ENCODE measurements at regions not wholly inside any gene's neighbourhood (a gene's known extent, or its start where the extent isn't known, plus 50 kb on each side); places are given as distances from the start of the nearest gene placed in this dataset.
"Not testable (repeated sequence)": the region's sequence is repeated elsewhere in the genome, so short reads cannot be mapped to it uniquely, and the experiment has no call there.

GRCh38 chr1:30461640-30462039 lies 261.7 kb downstream of the MATN1 start:
- CTCF ChIA-PET: no interaction called here
- no peak overlapping the region for H3K4me3 ChIP-seq (ENCODE audit: low read depth, low read length)
- H3K27me3 ChIP-seq (ENCODE audit: control insufficient read depth, insufficient read depth, low read length): no peaks in the 10 kb centered on the region
- TF ChIP-seq CTCF (IDR thresholded peaks at IDR 0.05; ENCODE audit: insufficient read depth, low read depth, low read length): no peak
- no peak for DNase-seq (ENCODE audit: low read depth)
- POLR2A ChIA-PET: no interaction called here
- H3K36me3 ChIP-seq (ENCODE audit: control insufficient read depth, insufficient read depth, low read length): no peaks in the 10 kb centered on the region

DNA sequence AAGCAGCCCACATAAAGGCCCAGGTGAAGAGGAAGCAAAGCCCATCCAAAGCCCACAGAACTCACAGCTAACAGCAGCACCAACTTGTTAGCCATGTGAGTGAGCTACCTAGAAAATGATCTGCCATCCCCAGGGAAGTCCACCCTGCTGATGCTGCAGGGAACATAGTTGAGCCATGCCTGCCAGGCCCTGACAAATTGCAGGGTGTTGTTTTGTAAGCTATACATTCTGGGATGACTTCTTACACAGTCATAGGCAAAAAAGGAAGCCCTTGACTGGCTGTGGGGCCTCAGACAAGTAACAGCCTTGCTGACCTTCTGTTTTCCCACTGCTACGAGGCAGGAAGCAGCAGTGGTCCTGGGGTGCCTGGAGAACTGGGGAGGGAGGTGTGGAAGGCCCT lies 262.7 kb downstream of the MATN1 start:
- ChIA-PET POLR2A (no interaction called here), CTCF (interaction anchor here (1.0 kb wide), 1 partner anchor 54 kb away, joined by 3 read pairs; no protein-coding TSS in a partner anchor)
- no peak for TF ChIP-seq CTCF (IDR thresholded peaks at IDR 0.05; ENCODE audit: insufficient read depth, low read depth, low read length)
- DNase-seq (ENCODE audit: low read depth): no peak
- Histone ChIP-seq H3K4me3 (ENCODE audit: low read depth, low read length) (no peak overlapping the region), H3K27me3 (ENCODE audit: control insufficient read depth, insufficient read depth, low read length) (no peaks in the 10 kb centered on the region), H3K36me3 (ENCODE audit: control insufficient read depth, insufficient read depth, low read length) (no peaks in the 10 kb centered on the region)

DNA sequence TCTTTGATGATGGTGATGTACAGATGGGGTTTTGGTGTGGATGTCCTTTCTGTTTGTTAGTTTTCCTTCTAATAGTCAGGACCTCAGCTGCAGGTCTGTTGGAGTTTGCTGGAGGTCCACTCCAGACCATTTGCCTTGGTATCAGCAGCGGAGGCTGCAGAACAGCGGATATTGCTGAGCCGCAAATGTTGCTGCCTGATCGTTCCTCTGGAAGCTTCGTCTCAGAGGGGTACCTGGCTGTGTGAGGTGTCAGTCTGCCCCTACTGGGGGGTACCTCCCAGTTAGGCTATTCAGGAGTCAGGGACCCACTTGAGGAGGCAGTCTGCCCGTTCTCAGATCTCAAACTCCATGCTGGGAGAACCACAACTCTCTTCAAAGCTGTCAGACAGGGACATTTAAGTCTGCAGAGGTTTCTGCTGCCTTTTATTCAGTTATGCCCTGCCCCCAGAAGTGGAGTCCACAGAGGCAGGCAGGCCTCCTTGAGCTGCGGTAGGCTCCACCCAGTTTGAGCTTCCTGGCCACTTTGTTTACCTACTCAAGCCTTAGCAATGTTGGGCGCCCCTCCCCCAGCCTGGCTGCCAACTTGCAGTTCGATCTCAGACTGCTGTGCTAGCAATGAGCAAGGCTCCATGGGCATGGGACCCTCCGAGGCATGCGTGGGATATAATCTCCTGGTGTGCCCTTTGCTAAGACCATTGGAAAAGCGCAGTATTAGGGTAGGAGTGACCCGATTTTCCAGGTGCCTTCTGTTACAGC lies 264.5 kb downstream of the MATN1 start:
- H3K36me3 ChIP-seq (ENCODE audit: control insufficient read depth, insufficient read depth, low read length); POLR2A ChIA-PET; H3K4me3 ChIP-seq (ENCODE audit: low read depth, low read length); DNase-seq (ENCODE audit: low read depth); CTCF ChIA-PET; H3K27me3 ChIP-seq (ENCODE audit: control insufficient read depth, insufficient read depth, low read length): not testable (repeated sequence)

DNA sequence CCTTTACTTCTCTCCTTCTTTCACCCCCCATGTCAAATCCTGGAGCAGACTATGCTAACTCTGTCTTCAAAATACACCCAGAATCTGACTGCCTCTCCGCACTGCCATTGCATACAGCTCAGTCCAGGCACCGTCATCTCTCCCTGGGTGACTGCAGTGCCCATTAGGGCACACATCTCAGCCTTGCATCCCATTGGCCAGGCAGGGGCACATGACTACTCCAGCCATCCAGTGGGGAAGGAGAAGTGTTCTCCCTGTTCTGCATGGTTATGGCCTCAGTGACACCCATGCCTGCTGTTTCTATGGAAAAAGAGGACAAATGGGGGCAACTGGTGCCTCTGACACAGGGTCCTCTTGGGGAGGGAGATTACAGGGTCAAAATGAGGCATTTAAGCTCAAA lies 270.5 kb downstream of the MATN1 start:
- Histone ChIP-seq H3K4me3 (ENCODE audit: low read depth, low read length) (no peak overlapping the region), H3K36me3 (ENCODE audit: control insufficient read depth, insufficient read depth, low read length) (no peaks in the 10 kb centered on the region), H3K27me3 (ENCODE audit: control insufficient read depth, insufficient read depth, low read length) (no peaks in the 10 kb centered on the region)
- ChIA-PET CTCF (no interaction called here), POLR2A (no interaction called here)
- no peak for TF ChIP-seq CTCF (IDR thresholded peaks at IDR 0.05; ENCODE audit: insufficient read depth, low read depth, low read length)
- no peak for DNase-seq (ENCODE audit: low read depth)

DNA sequence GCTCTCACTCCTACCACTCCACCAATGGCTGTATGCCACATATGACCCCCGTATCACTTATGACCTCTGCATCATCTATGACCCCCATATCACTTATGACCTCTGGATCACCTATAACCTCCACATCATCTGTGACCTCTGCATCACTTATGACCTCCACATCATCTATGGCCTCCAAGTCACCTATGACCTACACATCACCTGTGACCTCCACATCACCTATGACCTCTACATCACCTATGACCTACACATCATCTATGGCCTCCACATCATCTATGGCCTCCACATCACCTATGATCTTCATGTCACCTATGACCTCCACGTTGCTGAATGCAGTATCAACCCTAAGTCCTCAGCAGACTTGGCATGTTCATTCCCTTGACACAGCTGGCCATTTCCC lies 271.2 kb downstream of the MATN1 start:
- POLR2A ChIA-PET: no interaction called here
- TF ChIP-seq CTCF (IDR thresholded peaks at IDR 0.05; ENCODE audit: insufficient read depth, low read depth, low read length): no peak
- Histone ChIP-seq H3K27me3 (ENCODE audit: control insufficient read depth, insufficient read depth, low read length) (no peaks in the 10 kb centered on the region), H3K4me3 (ENCODE audit: low read depth, low read length) (no peak overlapping the region), H3K36me3 (ENCODE audit: control insufficient read depth, insufficient read depth, low read length) (no peaks in the 10 kb centered on the region)
- DNase-seq (ENCODE audit: low read depth): no peak
- CTCF ChIA-PET: interaction anchor here (1.2 kb wide), 1 partner anchor 10 kb away, joined by 3 read pairs; no protein-coding TSS in a partner anchor

All from BJ (cell line).